Stimulated activated CD4-positive, alpha-beta T cell treated with anti-CD3 and anti-CD28 coated beads, Interleukin-12 subunit alpha, Interleukin-12 subunit beta, amount 100 ng/mL, for 48 hours (primary cell): ENCODE measurements at regions not wholly inside any gene's neighbourhood (a gene's known extent, or its start where the extent isn't known, plus 50 kb on each side); places are given as distances from the start of the nearest gene placed in this dataset.
"Not testable (repeated sequence)": the region's sequence is repeated elsewhere in the genome, so short reads cannot be mapped to it uniquely, and the experiment has no call there.

ENCODE experiments used
- DNase-seq, 3 donors: peaks; one replicate each; pipeline ENCODE4 v3.0.0-alpha.2; 2020; ENCODE audit warnings: low read depth in 2 of 3, low spot score in 1 of 3

DNA sequence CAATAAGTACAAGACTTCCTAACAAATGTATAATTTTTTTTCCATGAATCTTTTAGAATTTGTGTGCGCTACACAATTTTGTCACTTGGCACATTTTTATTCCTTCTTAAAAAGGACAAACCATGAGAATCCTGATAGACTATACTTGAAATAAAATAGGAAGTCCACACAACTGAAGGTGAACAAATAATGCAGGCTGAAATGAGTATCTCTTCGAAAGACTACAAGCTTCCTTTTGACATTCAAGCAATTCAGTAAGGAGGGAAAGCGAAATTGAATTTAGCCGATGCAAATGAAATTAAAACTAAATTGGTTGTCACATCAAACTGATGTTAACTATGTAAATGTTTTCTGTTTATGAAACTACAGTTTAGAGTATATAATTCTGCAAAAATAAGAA, 374.4 kb upstream of the CCNH start:
- no peak for DNase-seq

DNA sequence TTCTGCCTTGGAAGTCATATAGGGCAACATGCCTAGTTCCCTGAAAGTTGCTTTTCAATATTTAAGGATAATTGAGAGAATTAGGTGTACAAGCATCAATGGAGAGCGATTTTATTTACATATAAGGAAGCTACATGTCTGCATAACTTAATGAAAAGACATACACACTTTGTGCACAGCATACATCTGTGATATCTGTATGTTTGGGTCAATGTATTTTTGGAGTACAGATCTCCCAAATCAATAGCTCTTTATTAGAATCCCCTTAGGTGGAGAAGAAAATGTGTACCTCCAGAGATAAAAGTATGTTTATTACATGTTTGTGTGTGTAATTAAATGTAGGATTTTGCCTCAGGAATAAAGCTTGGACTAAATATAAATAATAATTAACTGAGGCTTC, 373.7 kb upstream of the CCNH start:
- no peak for DNase-seq

DNA sequence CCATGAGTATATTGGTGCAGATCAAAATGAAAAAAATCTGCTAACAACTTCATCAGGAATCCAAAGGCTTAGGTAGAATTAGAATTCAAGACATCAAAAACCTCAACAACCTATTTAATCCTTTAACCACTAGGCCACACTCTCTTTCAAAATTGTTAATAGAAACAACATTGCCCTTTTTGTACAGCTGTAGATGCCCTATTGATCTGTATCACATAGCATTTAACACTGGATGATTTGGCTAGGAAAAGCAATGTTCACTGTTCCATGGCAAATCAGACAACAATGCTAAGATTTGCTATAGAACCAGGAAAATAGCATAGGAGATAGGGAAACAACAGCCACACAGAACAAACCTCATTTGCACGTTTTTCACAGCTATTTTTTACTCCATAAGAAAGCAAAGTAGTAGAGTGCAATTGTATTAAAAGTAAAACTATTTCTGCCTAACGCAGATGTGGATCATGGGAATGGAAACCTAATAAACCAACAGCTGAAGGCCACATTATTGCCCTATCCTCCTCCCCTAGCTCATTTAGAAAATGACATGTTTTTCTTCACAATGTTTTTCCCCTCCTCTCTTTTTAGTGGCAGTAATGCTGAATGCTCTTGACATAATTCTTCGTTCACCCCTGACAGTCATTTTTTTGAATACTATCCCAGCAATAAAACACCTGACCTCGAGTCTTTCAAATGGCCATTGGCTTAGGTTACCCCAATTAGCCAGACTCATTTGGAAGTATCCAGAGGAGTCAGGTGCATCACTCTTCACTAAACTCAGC, 373.0 kb upstream of the CCNH start:
- DNase-seq, result no peak

DNA sequence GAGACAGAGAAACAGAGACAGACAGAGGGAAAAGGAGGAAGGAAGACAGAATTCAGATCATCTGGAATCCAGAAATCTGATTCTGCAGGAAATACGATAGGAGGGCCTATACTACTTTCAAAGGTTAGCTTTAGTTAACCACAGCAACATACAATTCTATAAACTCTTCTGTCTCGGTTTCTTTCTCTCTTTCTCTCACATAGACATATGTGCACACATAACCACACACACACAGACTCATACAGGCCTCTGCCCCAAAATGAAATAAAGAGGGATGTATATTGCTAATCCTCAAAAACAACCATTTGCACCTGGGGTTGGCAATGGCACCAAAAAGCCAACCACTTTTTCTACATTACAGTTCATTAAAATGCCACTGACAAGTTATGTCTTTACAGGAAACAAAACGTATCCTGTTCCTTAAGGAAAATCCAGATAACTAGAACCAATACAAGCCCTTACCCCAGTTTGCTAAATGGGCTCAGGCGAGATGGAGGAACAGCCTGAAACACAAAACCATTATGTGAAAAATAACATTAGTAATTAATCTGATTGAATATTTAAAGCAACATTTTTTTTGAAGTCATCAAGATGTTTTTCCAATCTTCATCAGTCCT, 372.3 kb upstream of the CCNH start:
- no peak for DNase-seq

DNA sequence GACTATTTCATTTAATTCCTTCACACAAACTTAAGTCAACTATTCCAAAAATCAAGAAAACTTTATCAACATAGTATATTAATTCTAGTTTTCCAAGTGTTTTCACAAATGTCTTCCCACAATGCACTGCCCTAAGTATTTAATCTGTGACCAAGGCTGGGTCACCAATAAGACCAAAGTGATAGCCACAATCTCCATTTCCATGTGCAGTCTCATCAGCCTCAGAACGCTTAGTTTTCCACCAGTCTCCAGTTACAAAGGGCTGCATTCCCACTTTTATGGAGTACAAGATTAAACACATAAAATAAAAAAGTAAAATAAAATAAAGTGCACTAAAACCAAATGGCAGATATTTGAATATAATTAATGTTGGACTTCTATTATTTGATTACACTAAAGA, 371.6 kb upstream of the CCNH start:
- DNase-seq, result no peak

DNA sequence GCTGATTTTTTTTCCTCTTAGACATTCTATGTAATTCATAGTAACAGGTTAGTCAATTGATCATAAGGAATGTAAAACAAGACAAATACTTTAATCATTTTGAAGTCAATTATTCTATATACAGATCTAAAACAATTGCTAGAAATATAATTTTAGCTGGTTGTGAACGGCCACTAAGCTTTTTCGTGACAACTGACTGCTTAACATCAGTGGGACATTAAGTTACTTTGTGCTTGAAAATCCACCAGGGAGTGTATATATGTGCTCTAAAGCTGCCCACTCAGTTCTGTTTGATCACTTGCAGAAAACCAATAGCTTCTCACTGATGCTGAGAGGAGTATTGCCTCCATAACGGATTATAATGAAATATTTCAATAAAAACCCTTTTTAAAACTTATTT, 370.2 kb upstream of the CCNH start:
- no peak for DNase-seq

DNA sequence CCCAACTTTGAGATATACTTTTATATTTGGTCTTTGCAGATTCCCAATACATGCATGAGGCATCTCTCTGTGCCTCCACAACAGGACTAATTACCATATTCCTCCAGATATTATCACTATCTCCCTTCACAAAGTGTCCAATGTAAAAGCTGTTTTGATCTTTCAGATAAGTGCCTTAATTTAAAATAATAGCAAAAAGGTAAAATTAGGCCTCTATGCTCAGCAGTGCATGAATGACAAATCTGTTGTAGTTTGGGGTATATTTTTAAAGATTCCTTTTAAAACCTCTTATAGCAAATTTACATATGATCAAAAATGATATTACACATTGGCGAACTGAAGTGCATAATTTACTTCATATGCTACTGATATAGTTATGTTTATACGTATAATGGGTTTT, 369.2 kb upstream of the CCNH start:
- DNase-seq, result no peak

DNA sequence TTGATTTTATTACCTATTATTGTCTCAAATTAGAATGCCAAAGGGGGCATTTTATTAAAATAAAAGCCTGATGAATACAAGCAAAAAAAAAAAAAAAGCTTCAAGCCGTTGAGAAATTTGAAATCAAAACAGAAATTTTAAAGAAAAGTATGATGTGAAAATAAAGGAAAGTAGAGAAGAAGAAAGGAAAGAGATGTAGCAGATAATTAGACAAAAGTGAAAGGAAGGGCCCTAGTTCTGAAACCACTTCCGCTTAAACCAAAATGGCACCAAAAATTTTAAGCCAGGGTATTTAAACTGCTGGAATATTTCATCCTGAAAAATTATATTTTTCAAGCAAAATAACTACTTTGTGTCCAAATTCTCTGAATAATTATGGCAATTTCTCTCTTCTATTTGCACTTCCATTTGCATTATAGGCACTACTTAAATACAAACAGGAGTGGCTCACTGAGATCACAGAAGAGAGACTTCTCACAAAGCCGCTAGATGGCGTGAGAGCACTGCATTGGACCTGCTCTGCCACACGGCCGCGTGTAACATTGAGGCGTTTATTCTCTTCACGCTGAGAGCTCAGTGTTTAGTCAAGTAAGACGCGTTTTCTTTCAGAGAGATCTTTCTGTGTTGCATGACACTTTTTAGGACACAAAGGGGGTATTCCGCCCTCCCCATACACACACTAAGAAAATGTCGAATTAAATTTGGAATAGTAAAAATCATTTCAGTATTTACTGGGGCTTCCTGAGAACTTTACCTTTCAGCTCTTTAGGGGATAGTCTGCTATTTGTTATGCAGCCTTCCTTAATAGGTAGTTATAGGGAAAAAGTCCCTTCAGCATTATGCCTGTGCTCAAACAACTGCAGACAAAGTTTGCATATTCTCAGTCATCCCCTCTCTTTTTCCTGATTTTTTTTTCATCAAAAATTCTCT, 368.4 kb upstream of the CCNH start:
- peak; percentile 44 to 61 (median 61) for DNase-seq

DNA sequence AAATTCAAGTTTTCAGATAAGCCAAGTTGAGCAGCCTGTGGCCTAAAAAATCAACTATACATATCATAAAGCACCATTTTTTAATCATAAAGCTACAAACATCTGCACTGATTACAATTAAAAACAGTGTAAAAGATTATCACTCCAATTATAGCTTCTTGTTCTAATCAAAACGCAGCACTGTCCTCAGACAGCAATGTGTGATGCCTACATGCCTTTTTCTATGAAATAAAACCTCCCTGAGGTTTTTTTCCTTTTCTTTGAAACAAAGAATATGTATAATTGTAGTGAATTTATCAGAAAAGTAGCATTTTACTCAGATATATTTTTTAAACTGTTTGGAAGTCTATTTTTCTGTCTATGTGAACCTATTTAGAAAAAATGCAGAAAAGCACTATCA, 366.1 kb upstream of the CCNH start:
- DNase-seq, result no peak

DNA sequence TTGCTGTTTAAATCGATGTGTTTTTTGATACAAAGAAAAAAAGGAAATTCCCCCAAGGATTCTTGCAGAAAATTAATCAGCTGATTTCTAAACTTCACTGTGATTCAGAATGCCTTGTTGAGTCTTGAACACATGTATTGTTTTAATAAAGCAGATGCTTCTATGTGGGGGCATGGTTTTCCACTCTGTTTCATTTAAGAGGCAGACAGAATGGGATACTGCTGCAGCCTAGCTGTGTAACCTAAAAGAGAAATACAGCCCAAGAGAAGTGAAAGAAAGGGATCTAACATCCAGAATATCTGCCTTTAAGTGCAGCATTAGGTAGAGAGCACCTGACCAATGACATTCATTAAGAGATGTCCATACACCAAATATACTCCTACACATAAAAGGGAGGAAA, 365.1 kb upstream of the CCNH start:
- no peak for DNase-seq

DNA sequence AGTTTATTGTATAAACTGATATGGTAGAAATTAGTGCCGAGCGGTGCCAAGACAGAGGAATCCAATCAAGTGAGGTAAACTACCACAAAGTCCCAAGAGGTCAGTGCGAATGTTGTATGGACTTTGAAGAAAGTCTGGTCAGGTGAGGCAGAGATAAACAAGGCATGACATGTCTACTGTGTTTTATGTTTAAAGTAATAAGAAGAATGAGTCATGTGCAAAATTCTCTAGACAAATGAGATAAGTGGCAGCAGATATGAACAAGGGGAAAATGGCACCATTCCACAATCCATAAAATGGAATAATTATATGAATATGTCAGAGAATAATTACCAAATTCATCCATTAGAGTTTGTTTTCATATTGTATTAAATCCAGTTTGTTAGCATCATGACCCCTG, 364.1 kb upstream of the CCNH start:
- DNase-seq, result no peak

DNA sequence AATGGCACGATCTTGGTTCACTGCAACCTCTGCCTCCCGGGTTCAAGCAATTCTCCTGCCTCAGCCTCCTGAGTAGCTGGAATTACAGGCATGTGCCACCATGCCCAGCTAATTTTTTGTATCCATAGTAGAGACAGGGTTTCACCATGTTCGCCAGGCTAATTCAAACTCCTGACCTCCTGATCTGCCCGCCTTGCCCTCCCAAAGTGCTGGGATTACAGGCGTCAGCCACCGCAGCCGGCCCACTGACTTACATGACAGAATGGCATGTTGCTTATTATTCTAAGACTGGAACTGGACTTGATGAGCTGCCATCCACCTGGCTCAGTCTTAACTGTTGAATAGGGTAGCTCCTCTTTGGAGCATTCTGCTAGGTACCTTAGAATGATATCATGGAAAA, 363.6 kb upstream of the CCNH start:
- DNase-seq, result not testable (repeated sequence)

DNA sequence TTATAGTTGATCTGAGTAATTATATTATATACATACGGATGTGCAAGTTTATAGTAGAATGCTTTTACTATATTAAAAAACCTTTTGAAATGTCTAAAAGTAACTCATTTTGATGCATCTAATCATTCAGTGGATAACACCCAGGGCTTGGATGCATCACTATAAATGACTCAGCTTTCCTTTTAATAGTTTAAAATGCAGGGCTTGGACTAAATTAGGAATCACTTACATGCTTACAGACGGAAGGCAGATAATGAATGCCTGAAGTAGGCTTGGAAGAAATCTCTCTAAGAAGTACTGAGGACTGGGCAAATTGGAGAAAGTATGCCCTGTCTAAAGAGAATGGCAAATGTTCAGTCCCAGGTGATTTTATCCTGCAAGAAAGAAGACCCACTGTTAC, 362.5 kb upstream of the CCNH start:
- no peak for DNase-seq

DNA sequence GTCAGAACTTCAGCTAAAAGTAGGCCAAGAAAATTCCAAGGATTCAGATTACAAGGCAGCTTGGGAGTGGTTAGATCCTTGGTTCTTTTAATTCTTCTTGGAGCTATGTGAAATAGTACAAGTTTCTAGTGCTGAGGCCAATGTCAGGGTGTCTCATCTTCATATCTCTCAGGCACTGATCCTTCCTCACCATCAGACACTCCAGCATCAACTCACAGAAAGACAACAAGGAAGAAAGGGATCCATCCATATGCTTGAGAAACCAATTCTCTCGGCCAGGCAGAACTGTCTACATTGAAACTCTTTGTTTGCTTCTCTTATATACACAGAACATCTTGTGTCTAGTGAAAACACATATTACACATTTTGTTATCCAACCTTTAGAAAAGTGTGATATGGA, 362.1 kb upstream of the CCNH start:
- DNase-seq, result no peak

DNA sequence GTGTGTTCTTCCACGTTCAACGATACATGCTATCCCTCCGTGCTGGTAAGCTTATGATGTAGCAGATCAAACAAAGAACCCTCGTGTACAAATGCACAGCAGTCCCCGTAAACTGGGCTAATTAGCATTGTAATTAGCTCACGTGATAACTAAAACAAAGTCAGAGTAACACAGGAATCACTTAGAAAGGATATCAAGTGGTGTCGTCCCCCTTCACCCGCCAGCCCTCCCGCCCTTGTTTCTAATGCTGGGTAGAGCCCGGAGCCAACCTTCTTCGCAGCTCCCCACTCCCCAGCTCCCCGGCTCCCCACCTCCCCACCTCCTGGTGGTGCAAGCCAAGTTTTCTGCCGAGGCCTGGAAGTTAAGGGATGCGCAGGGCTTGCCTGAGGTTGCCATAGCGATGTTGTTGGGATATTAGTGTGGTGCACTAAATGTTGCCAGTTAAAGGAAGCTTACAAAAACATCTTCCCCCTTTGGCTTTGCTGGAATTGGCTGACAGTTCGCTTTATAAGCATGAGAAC, 357.9 kb upstream of the CCNH start:
- DNase-seq, result no peak

DNA sequence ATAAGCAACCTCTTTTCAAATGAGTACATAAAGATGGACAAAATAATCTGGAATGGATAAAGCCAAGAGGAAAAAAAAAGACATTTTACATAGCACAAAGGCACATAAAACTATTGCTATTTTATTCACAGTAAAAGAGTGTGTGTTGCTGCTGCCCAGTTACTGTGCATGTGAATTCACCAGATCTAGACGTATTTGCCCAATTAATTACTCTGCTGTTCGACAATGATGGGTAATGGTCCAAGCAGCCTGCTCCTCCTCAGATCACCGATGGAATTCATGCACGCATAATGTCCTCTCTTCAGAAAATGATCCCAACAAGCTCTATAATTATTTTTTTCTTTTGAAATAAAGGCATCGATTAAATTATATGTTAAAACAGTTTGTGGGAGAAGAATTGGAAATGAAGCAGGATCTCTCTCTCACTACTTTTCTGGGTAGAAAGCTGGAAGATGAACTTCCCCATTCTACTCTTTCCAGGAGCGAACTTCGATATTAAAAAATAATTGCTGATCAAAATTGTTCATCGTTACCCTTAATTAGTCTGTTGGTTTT, 357.4 kb upstream of the CCNH start:
- no peak for DNase-seq

DNA sequence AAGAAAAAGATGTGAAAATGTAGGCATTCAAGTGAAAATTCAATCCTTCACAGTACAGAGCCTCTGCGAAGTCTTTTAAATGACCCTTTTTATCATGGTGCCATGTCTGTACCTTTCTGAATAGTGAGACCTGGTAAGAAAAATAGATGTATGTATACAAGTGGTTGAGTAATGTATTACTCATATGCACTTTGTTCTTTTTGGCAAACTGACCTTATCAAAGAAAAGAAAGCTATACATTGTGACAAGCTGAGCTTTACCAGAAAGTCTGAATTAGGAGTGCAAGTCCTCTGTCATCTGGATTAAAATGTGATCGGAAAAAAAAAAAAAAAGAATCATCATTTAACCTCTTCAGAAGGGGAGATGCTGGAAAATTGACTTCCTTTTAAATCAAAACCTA, 356.4 kb upstream of the CCNH start:
- no peak for DNase-seq

DNA sequence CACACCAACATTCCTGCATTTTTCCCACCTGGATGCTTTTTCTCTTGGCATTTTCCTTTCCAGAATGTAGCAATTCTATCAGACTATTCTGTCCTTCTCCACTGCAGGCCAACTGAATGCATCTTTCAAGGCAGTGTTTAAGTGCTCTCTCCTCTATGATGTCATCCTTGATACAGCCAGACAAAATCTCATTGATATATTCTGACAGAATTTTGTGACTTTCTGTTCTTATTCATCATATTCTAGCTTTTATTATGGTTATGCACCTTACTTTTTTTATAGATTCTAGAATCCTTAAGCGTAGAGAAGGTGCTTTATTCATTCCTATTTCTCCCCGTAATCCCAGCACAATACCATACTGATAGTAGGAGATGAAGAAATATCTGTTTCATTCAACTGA, 355.5 kb upstream of the CCNH start:
- DNase-seq, result no peak

DNA sequence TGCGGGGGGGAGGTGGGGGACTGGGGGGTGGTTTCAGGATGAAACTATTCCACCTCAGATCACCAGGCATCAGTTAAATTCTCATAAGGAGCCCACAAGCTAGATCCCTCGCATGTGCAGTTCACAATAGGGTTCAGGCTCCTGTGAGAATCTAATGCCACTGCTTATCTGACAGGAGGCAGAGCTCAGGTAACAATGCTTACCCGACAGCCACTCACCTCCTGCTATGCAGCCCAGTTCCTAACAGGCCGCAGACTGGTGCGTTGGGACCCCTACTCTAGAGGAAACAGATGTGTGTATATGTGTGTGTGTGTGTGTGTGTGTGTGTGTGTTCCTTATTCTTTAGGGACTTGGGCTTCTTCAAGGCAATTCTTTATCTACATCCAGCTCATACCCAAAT, 352.3 kb upstream of the CCNH start:
- DNase-seq, result no peak

DNA sequence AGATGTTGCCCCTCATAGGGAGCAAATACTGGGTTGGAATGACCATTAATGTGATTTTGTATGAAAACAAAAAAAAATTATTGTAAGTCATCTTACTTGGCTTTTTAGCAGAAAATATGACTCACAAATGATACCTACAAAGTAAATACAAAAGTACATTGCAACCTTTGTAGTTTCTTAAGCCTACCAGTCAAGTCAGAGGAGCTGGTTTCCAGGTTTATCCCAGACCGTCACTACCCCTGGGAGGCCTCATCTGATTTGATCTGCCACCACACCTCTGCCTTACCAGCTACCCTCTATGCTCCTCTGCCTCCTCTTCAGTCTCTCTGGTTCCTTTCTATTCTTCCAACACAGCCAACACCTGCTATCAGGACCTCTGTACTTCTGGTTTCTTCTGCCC, 349.9 kb upstream of the CCNH start:
- DNase-seq, result no peak

DNA sequence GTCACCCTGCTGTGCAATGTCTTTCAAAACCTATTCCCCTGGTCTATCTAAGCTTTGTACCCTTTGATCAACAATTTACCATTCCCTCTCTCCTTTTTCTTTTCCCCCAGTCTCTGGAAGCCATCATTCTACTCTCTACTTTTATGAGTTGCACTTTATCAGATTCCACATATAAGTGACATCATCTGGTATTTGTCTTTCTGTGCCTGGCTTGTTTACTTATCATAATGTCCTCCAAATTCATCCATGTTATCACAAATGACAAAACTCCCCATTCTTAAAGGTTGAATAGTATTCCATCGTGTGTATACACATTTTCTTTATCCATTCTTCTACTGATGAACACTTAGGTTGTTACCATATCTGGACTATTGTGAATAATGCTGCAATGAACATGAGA, 344.2 kb upstream of the CCNH start:
- DNase-seq, result no peak

DNA sequence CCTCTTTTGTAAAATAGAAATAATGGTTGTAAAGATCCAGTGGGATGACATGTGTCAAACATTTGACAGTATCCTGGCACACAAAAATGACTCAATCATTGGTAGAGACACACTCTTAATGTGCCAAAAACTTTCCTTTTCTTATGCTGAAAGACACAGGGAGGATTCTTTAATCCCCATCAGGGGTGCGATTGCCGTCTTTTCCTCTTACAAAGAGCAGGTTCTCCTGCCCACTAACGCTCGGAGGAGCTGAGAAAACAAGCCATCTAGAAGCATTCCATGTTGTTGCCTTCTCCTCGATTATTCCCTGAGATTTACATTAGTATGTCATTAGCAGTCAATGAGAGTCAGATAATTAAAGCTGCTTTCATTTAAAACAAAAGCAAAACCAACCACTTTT, 342.6 kb upstream of the CCNH start:
- no peak for DNase-seq
